Esophagus muscularis mucosa (tissue), 3 donors: ENCODE measurements at regions not wholly inside any gene's neighbourhood (a gene's known extent, or its start where the extent isn't known, plus 50 kb on each side); places are given as distances from the start of the nearest gene placed in this dataset.

Experiments used
- POLR2A ChIP-seq: fragments of 450-650 bp; IDR thresholded peaks from one replicate; pipeline ENCODE4 v1.6.1; 2017; ENCODE audit warnings: antibody characterized with exemption, moderate library complexity, mild to moderate bottlenecking, low read depth
- TF ChIP-seq, protein P1 (sequence below), 3 experiments: fragments of 200-600 bp in 2 of 3; fragments of 450-650 bp in 1 of 3; sonication (generic) in 2 of 3; IDR thresholded peaks; one replicate each; pipeline ENCODE4 v1.5.1; 2017 to 2019; ENCODE audit warnings: antibody characterized with exemption in 3 of 3, mild to moderate bottlenecking in 2 of 3, moderate library complexity in 1 of 3

DNA sequence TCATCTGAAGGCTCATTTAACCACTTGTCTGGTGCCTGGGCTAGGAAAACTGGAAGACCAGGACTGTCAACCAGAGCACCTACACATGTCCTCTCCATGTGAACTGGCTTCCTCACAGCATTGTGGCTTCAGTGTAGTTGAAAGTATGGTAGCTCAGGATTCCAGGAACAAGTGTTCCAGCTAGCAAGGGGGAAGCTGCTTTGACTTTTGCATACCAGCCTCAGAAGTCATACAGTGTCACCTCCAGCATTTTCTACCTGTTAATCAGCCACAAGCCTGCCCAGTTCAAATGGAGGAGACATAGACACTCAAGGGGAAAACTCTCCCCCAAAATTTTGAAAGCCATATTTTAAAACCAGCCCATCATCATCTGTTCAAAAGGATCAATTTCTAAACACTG, 212.8 kb upstream of the CAND1 start:
- TF ChIP-seq, protein P1, sequence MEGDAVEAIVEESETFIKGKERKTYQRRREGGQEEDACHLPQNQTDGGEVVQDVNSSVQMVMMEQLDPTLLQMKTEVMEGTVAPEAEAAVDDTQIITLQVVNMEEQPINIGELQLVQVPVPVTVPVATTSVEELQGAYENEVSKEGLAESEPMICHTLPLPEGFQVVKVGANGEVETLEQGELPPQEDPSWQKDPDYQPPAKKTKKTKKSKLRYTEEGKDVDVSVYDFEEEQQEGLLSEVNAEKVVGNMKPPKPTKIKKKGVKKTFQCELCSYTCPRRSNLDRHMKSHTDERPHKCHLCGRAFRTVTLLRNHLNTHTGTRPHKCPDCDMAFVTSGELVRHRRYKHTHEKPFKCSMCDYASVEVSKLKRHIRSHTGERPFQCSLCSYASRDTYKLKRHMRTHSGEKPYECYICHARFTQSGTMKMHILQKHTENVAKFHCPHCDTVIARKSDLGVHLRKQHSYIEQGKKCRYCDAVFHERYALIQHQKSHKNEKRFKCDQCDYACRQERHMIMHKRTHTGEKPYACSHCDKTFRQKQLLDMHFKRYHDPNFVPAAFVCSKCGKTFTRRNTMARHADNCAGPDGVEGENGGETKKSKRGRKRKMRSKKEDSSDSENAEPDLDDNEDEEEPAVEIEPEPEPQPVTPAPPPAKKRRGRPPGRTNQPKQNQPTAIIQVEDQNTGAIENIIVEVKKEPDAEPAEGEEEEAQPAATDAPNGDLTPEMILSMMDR (IDR thresholded peaks at IDR 0.05), result no peak
- no peak for TF ChIP-seq POLR2A
